K562 (cell line): ENCODE measurements at regions not wholly inside any gene's neighbourhood (a gene's known extent, or its start where the extent isn't known, plus 50 kb on each side); places are given as distances from the start of the nearest gene placed in this dataset.

Source experiments
- ATAC-seq: fragments of 200-7000 bp; cut with Tn5 transposase; 3 replicates; pipeline ENCODE4 v1.9.1; 2020; ENCODE audit warnings: moderate library complexity
- BruUV-seq: library from RNA; stranded (reverse); fragments of 400-500 nt; replicated peaks from 2 replicates; lab custom pipeline; 2021; lab: Mats Ljungman, UMichigan
- CTCF ChIA-PET: fragments of 300-600 bp; formaldehyde crosslinking; extraction: SDS; loops from one replicate; lab custom pipeline; 2021; ENCODE audit warnings: low intra/inter-chr PET ratio; lab: Yijun Ruan, JAX
- POLR2A ChIA-PET: fragments of 300-600, 350-650 bp; sonication (Branson Sonifier 250); formaldehyde crosslinking; extraction: SDS; loops from one replicate; lab custom pipeline; 2021; ENCODE audit warnings: antibody characterized with exemption, inconsistent platforms; lab: Yijun Ruan, JAX
- DNase-seq, 4 experiments: peaks; one replicate each; pipeline versions ENCODE4 v3.0.0 to v3.0.0-alpha.2; 2011 to 2018; ENCODE audit warnings: low spot score in 3 of 4, mixed read lengths in 3 of 4; ENCODE audit errors: extremely low read depth in 1 of 4
- FAIRE-seq: peaks from 2 replicates; lab custom pipeline; 2011; peaks lifted over from hg19 to GRCh38; lab: Jason Lieb, UNC
- H2AFZ ChIP-seq: 2 replicates; pipeline ENCODE4 v1.6.0; 2011; ENCODE audit warnings: low read depth, low read length, control low read depth, inconsistent platforms
- H3K27ac ChIP-seq: fragments of 200-600 bp; 3 replicates; pipeline ENCODE4 v1.8.0; 2011; ENCODE audit warnings: low read depth, mild to moderate bottlenecking, control low read depth, inconsistent platforms, low read length, moderate library complexity, mixed read lengths; ENCODE audit errors: extremely low read depth
- H3K27me3 ChIP-seq, 2 experiments: fragments of 300-600 bp in 1 of 2; 2 replicates in 1 of 2; 3 replicates in 1 of 2; pipeline versions ENCODE4 v1.6.0 to v1.8.0; 2011; ENCODE audit warnings: inconsistent platforms in 2 of 2, low read length in 2 of 2, mild to moderate bottlenecking in 1 of 2, mixed read lengths in 1 of 2, moderate library complexity in 1 of 2; ENCODE audit not compliant: control insufficient read depth in 2 of 2, insufficient read depth in 2 of 2
- H3K36me3 ChIP-seq: fragments of 300-600 bp; 3 replicates; pipeline ENCODE4 v1.8.0; 2011; ENCODE audit warnings: mild to moderate bottlenecking, low read length, inconsistent platforms; ENCODE audit not compliant: control insufficient read depth, insufficient read depth
- H3K4me1 ChIP-seq, 2 experiments: fragments of 200-600 bp in 1 of 2; replicated peaks in 1 of 2; 2 replicates in 1 of 2; 3 replicates in 1 of 2; pipeline versions ENCODE4 v1.5.1 to v1.8.0; 2011; ENCODE audit warnings: inconsistent platforms in 2 of 2, low read length in 2 of 2, mild to moderate bottlenecking in 1 of 2, mixed read lengths in 1 of 2, moderate library complexity in 1 of 2; ENCODE audit not compliant: control insufficient read depth in 2 of 2, insufficient read depth in 2 of 2
- H3K4me2 ChIP-seq: 2 replicates; pipeline ENCODE4 v1.6.1; 2011; ENCODE audit warnings: low read length, control low read depth, inconsistent platforms, mixed read lengths; ENCODE audit not compliant: insufficient read depth
- H3K4me3 ChIP-seq: fragments of 200-600 bp; sonication (generic), shearing (Covaris generic); 2 replicates; pipeline ENCODE4 v1.5.1; 2016; ENCODE audit warnings: control low read depth, inconsistent platforms
- H3K79me2 ChIP-seq: fragments of 200-600 bp; 3 replicates; pipeline ENCODE4 v1.8.0; 2011; ENCODE audit warnings: low read length, inconsistent platforms; ENCODE audit not compliant: control insufficient read depth, insufficient read depth
- H3K9ac ChIP-seq, 2 experiments: 2 replicates each; pipeline versions ENCODE4 v1.6.0 to v1.6.1; 2011; ENCODE audit warnings: low read depth in 2 of 2, low read length in 2 of 2, control low read depth in 1 of 2, inconsistent platforms in 1 of 2, mild to moderate bottlenecking in 1 of 2, mixed read lengths in 1 of 2; ENCODE audit not compliant: insufficient read depth in 1 of 2
- H3K9me1 ChIP-seq: one replicate; pipeline ENCODE4 v1.6.0; 2011; ENCODE audit warnings: inconsistent platforms, mild to moderate bottlenecking, low read length, moderate library complexity; ENCODE audit not compliant: control insufficient read depth, insufficient read depth
- H3K9me3 ChIP-seq: replicated peaks from 2 replicates; pipeline ENCODE4 v1.5.1; 2011; ENCODE audit warnings: low read depth, low read length, inconsistent platforms; ENCODE audit not compliant: control insufficient read depth, insufficient read depth
- H4K20me1 ChIP-seq: replicated peaks from 2 replicates; pipeline ENCODE4 v1.6.1; 2011; ENCODE audit warnings: low read length, inconsistent platforms, mixed read lengths; ENCODE audit not compliant: control insufficient read depth, insufficient read depth
- BHLHE40 ChIP-seq: IDR thresholded peaks from 2 replicates; pipeline ENCODE4 v1.6.1; 2011; ENCODE audit warnings: low read length, improper control_type of control experiment
- CHCHD3 ChIP-seq: fragments of 250-450 bp; sonication (Bioruptor Pico); IDR thresholded peaks from 2 replicates; pipeline ENCODE4 v2.1.2; 2022; ENCODE audit warnings: mild to moderate bottlenecking
- HNRNPL ChIP-seq: fragments of 200-400 bp; formaldehyde crosslinking; IDR thresholded peaks from 2 replicates; pipeline ENCODE4 v1.6.1; 2017; ENCODE audit warnings: low read depth, mild to moderate bottlenecking, low read length
- RAD21 ChIP-seq, 2 experiments: fragments of 250-450 bp in 1 of 2; fragments of 450-650 bp in 1 of 2; sonication (Bioruptor Pico) in 1 of 2; formaldehyde crosslinking in 1 of 2; IDR thresholded peaks in 1 of 2; conservative IDR thresholded peaks in 1 of 2; 2 replicates each; pipeline versions ENCODE4 v1.4.0 to v1.8.0; 2020 to 2022; ENCODE audit warnings: mild to moderate bottlenecking in 2 of 2, moderate library complexity in 1 of 2
- SIN3B ChIP-seq: fragments of 450-650 bp; IDR thresholded peaks from 2 replicates; pipeline ENCODE4 v1.6.1; 2017; ENCODE audit warnings: low read depth, mild to moderate bottlenecking, moderate library complexity
- SMARCA4 ChIP-seq: fragments of 450-650 bp; IDR thresholded peaks from 2 replicates; pipeline ENCODE4 v1.6.1; 2016
- SNIP1 ChIP-seq: fragments of 450-650 bp; IDR thresholded peaks from 2 replicates; pipeline ENCODE4 v1.7.1; 2017; ENCODE audit warnings: low read depth, mild to moderate bottlenecking
- ZBTB8A ChIP-seq: fragments of 450-650 bp; IDR thresholded peaks from 2 replicates; pipeline ENCODE4 v1.6.1; 2018; ENCODE audit warnings: mild to moderate bottlenecking, moderate library complexity; ENCODE audit not compliant: partially characterized antibody
- ZNF253 ChIP-seq: fragments of 250-450 bp; sonication (Bioruptor Pico); conservative IDR thresholded peaks from 2 replicates; pipeline ENCODE4 v1.6.1; 2021; ENCODE audit warnings: mild to moderate bottlenecking
- ZZZ3 ChIP-seq: fragments of 450-650 bp; IDR thresholded peaks from 2 replicates; pipeline ENCODE4 v1.6.1; 2016; ENCODE audit warnings: antibody characterized with exemption, mild to moderate bottlenecking, moderate library complexity
- WGBS: fragments of 100-300 bp; shearing (Covaris generic); methylation state at CpG from one replicate; pipeline ENCODE4 v1.1.6; 2016; ENCODE audit warnings: low coverage, mixed read lengths; ENCODE audit not compliant: insufficient coverage; ENCODE audit errors: missing lambda C conversion rate; 5-methylcytosine and 5-hydroxymethylcytosine counted together
- in situ Hi-C: fragments of 300-500 bp; cut with MboI; formaldehyde crosslinking; loops from 4 replicates; pipeline ENCODE4 v1.15.0; 2018; ENCODE audit warnings: inconsistent platforms, mixed read lengths
- intact Hi-C: fragments of 100-400 bp; cut with micrococcal nuclease; formaldehyde crosslinking; loops from 2 replicates; pipeline ENCODE4 v1.14.2; 2022
- TF ChIP-seq, protein P1 (sequence below): fragments of 250-450 bp; sonication (Bioruptor Pico); IDR thresholded peaks from 2 replicates; pipeline ENCODE4 v1.6.1; 2021; ENCODE audit warnings: mild to moderate bottlenecking
- TF ChIP-seq, protein P2 (sequence below): fragments of 450-650 bp; IDR thresholded peaks from 2 replicates; pipeline ENCODE4 v1.6.1; 2016; ENCODE audit warnings: antibody characterized with exemption
- TF ChIP-seq, protein P3 (sequence below), 3 experiments: fragments of 200-800 bp in 1 of 3; sonication (Bioruptor generic) in 1 of 3; sonication (generic) in 1 of 3; formaldehyde crosslinking in 1 of 3; IDR thresholded peaks; 2 replicates each; pipeline versions ENCODE4 v1.6.1 to v1.8.0; 2016 to 2022; ENCODE audit warnings: mild to moderate bottlenecking in 2 of 3, missing compliant biosample characterization in 2 of 3, missing genetic modification characterization in 2 of 3, missing genetic modification reagents in 1 of 3
- TF ChIP-seq, protein P4 (sequence below), 2 experiments: IDR thresholded peaks in 1 of 2; conservative IDR thresholded peaks in 1 of 2; 2 replicates each; pipeline ENCODE4 v1.6.1; 2016; ENCODE audit warnings: low read depth in 2 of 2, mild to moderate bottlenecking in 1 of 2, missing compliant biosample characterization in 1 of 2, missing genetic modification characterization in 1 of 2, moderate library complexity in 1 of 2
- TF ChIP-seq, protein P5 (sequence below), 2 experiments: fragments of 250-450 bp in 1 of 2; fragments of 450-650 bp in 1 of 2; sonication (Bioruptor Pico) in 1 of 2; IDR thresholded peaks; 2 replicates each; pipeline versions ENCODE4 v1.6.1 to v1.8.0; 2016 to 2021; ENCODE audit warnings: mild to moderate bottlenecking in 2 of 2, moderate library complexity in 2 of 2, missing compliant biosample characterization in 1 of 2, missing genetic modification characterization in 1 of 2

DNA sequence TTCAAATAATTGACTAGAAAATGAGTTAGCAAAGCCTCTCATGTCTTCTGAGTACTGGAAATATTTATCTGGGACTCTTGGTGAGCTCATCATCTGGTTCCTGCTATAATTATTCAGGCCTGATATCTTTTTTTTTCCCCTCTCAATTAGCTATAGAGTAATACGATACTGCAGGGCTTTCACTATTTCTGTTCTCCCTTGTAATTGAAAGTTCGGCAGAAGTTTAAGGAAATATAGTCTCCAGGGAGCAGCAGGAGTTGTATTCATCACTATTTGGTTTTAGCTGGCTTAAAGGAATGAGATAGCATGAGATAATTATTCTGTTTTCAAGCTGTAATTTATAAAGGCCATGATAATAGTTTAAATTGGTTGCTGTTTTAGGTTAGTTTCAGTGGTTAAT, 378.6 kb upstream of the EPHA5 start (continued):
- TF ChIP-seq ZBTB8A (no peak), SNIP1 (no peak)
- TF ChIP-seq, protein P1, sequence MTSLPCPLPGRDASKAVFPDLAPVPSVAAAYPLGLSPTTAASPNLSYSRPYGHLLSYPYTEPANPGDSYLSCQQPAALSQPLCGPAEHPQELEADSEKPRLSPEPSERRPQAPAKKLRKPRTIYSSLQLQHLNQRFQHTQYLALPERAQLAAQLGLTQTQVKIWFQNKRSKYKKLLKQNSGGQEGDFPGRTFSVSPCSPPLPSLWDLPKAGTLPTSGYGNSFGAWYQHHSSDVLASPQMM = no peak
- TF ChIP-seq, protein P2, sequence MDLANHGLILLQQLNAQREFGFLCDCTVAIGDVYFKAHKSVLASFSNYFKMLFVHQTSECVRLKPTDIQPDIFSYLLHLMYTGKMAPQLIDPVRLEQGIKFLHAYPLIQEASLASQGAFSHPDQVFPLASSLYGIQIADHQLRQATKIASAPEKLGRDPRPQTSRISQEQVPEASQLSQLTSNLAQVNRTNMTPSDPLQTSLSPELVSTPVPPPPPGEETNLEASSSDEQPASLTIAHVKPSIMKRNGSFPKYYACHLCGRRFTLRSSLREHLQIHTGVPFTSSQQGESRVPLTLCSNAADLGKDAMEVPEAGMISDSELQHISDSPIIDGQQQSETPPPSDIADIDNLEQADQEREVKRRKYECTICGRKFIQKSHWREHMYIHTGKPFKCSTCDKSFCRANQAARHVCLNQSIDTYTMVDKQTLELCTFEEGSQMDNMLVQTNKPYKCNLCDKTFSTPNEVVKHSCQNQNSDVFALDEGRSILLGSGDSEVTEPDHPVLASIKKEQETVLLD = no peak
- TF ChIP-seq, all 486 proteins: peak for 0

DNA sequence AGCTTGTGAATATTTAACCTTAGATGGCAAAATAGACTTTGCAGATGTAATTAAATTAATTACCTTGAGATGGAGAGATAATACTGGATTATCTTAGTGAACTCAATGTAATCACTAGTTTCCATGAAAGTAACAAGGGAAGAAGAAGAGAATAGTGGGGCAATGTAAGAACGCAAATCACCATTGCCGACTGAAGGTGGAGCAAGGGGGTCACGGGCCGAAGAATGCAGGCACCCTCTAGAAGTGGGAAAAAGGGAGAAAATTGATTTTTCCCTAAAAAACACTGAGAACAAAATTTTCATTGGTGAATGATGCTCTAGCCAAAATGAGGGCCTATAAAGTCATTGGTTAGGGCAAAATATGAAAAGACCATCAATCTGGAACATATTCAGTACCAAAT, 375.6 kb upstream of the EPHA5 start:
- WGBS = 5% methylated on average over 4 of the region's 4 CpGs
- DNase-seq = no peak
- FAIRE-seq = no peak
- Histone ChIP-seq H3K36me3 (no peaks in the 10 kb centered on the region), H4K20me1 (no peaks in the 10 kb centered on the region), H3K27ac (no peak overlapping the region), H3K9me1 (no peaks in the 10 kb centered on the region), H3K4me3 (no peak overlapping the region), H3K4me1 (no peaks in the 10 kb centered on the region), H3K79me2 (no peaks in the 10 kb centered on the region), H3K9ac (no peak overlapping the region), H3K27me3 (no peaks in the 10 kb centered on the region), H3K9me3 (no peaks in the 10 kb centered on the region; the same call in 1 of the 2 replicates), H3K4me2 (no peak overlapping the region), H2AFZ (no peak overlapping the region)
- no TSS peak for BruUV-seq
- in situ Hi-C loops = no loop called here
- ChIA-PET POLR2A (no interaction called here), CTCF (no interaction called here)
- intact Hi-C loops = no loop called here
- no peak for ATAC-seq
- no peak for TF ChIP-seq CHCHD3 (CRISPR knock-in tag)
- TF ChIP-seq SIN3B = no peak
- TF ChIP-seq ZZZ3 = no peak
- TF ChIP-seq, protein P3, sequence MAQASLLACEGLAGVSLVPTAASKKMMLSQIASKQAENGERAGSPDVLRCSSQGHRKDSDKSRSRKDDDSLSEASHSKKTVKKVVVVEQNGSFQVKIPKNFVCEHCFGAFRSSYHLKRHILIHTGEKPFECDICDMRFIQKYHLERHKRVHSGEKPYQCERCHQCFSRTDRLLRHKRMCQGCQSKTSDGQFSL (CRISPR knock-in tag; IDR thresholded peaks at IDR 0.05) = no peak
- TF ChIP-seq, protein P3 (tag; IDR thresholded peaks at IDR 0.05) = no peak
- TF ChIP-seq, protein P4, sequence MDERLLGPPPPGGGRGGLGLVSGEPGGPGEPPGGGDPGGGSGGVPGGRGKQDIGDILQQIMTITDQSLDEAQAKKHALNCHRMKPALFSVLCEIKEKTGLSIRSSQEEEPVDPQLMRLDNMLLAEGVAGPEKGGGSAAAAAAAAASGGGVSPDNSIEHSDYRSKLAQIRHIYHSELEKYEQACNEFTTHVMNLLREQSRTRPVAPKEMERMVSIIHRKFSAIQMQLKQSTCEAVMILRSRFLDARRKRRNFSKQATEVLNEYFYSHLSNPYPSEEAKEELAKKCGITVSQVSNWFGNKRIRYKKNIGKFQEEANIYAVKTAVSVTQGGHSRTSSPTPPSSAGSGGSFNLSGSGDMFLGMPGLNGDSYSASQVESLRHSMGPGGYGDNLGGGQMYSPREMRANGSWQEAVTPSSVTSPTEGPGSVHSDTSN (CRISPR knock-in tag; IDR thresholded peaks at IDR 0.05; ENCODE audit: low read depth) = no peak
- TF ChIP-seq, protein P4 (tag; conservative IDR thresholded peaks at IDR 0.05; ENCODE audit: low read depth) = no peak
- no peak for TF ChIP-seq RAD21 (CRISPR knock-in tag; conservative IDR thresholded peaks at IDR 0.05 in 1 of 2, IDR thresholded peaks at IDR 0.05 in 1 of 2)
- no peak for TF ChIP-seq SMARCA4
- TF ChIP-seq ZNF253 (CRISPR knock-in tag) = no peak
- no peak for TF ChIP-seq BHLHE40
- TF ChIP-seq, protein P5, sequence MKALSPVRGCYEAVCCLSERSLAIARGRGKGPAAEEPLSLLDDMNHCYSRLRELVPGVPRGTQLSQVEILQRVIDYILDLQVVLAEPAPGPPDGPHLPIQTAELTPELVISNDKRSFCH (CRISPR knock-in tag; IDR thresholded peaks at IDR 0.05) = no peak
- TF ChIP-seq, protein P5 (tag; IDR thresholded peaks at IDR 0.05) = no peak
- no peak for TF ChIP-seq HNRNPL
